ENCODE measurements at regions not wholly inside any gene's neighbourhood (a gene's known extent, or its start where the extent isn't known, plus 50 kb on each side); places are given as distances from the start of the nearest gene placed in this dataset.

DNA sequence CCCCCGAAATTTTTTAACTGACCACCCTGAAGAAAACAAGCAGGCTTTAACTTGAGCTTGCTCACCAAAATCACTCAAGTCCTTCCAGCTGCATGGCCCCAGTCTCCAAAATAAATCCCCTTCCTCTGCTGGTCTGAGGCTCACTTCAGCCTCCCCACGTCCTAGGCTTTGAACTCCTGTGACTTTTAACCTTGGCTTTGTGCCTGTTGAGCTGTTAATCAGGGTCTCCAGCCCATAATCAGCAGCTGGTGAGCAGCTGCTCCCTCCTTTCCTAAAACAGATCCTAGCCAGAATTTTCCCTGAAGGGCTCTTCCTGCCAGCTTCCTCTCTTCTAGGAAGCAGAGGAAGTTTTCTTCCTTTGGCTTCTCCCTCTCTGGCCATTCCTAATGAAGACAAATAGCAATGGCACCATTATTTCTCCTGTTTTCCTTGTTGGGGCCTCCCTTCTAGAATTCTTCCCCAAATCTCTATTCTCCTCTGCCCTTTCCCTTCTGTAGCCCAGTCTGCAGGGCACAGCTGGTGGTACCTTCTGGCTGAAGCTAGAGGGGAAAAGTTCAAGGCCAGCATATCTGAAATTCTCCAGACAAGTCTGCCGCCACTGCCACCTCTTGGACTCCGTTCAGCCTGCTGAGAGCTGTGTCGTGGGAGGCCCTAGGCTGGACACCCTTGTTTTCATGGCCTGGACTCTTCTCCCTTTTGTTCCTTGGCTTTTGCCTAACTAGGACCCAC, 152.1 kb downstream of the NOC3L start:
- Histone ChIP-seq H3K4me1 (peaks cover 0 to 13% (median 3%) of the 10 kb centered on the region in 3 donors), H3K27me3 (no peaks in the 10 kb centered on the region), H3K4me3 (no peak overlapping the region), H3K27ac (no peak overlapping the region), H3K36me3 (no peaks in the 10 kb centered on the region), H3K9me3 (no peaks in the 10 kb centered on the region)
- intact Hi-C loops (cut with DNase I): no loop called here
- no peak for DNase-seq
- no peak for TF ChIP-seq POLR2A (IDR thresholded peaks at IDR 0.05)
- TF ChIP-seq, protein P1, sequence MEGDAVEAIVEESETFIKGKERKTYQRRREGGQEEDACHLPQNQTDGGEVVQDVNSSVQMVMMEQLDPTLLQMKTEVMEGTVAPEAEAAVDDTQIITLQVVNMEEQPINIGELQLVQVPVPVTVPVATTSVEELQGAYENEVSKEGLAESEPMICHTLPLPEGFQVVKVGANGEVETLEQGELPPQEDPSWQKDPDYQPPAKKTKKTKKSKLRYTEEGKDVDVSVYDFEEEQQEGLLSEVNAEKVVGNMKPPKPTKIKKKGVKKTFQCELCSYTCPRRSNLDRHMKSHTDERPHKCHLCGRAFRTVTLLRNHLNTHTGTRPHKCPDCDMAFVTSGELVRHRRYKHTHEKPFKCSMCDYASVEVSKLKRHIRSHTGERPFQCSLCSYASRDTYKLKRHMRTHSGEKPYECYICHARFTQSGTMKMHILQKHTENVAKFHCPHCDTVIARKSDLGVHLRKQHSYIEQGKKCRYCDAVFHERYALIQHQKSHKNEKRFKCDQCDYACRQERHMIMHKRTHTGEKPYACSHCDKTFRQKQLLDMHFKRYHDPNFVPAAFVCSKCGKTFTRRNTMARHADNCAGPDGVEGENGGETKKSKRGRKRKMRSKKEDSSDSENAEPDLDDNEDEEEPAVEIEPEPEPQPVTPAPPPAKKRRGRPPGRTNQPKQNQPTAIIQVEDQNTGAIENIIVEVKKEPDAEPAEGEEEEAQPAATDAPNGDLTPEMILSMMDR (IDR thresholded peaks at IDR 0.05): no peak
- WGBS, 2 donors: 62 to 71% methylated on average over 5 of the region's 5 CpGs

DNA sequence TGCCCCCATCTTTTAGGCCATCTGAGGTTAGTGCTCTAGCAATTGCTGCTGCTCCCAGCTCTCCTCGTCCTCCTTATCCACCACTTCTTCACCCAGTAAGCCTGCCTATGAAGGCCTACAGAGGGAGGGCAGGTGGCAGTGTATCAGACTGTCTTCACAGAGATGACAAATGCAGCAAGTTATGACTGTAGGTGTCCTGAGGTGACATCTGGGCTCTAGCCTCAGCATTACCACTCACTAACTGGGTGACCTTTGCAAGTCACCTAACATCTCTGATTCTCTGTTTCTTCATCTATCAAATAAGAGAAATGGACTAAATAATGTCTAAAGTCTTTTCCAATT, 151.6 kb downstream of the NOC3L start:
- no peaks in the 10 kb centered on the region for H3K9me3 ChIP-seq
- TF ChIP-seq, protein P1 (IDR thresholded peaks at IDR 0.05): no peak
- TF ChIP-seq POLR2A (IDR thresholded peaks at IDR 0.05): no peak
- intact Hi-C loops (cut with DNase I): no loop called here
- no peaks in the 10 kb centered on the region for H3K27me3 ChIP-seq
- WGBS, 2 donors: 90 to 100% methylated on average over 1 of the region's 1 CpG
- peaks cover 0 to 13% (median 3%) of the 10 kb centered on the region in 3 donors for H3K4me1 ChIP-seq
- DNase-seq: no peak
- H3K4me3 ChIP-seq: no peak overlapping the region
- no peak overlapping the region for H3K27ac ChIP-seq
- H3K36me3 ChIP-seq: no peaks in the 10 kb centered on the region

DNA sequence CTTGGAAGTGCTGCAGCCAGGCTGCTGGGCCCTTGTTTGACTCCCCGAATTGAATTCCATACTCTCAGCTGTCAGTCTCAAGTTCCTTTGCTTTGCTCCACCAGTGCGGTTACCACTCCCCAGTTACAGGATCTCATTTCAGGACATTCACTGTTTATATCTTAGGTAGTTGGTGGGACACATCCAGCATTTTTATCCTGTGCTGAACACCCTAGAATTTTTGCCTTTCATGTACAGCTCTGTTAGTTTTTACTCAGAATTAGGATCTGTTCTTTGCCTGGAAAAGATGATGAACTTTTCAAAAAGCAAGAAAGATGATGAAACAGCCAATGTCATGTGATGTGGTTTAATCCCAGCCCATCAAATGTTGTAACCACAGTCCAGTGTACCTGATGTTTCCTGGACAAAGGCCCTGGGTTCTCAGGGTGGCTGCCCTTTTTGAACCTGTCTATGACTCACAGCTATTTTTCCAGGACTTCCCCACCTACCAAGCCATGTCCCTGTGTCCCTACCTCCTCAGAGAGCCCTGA, 149.7 kb downstream of the NOC3L start:
- Histone ChIP-seq H3K36me3 (no peaks in the 10 kb centered on the region), H3K27me3 (no peaks in the 10 kb centered on the region), H3K9me3 (no peaks in the 10 kb centered on the region), H3K4me3 (no peak overlapping the region), H3K27ac (peak overlapping the region in 3 of 4 donors; percentile 14 to 78 (median 24)), H3K4me1 (peaks cover 0 to 13% (median 3%) of the 10 kb centered on the region in 3 donors)
- WGBS, 2 donors: 79 to 80% methylated on average over 2 of the region's 2 CpGs
- no peak for DNase-seq
- intact Hi-C loops (cut with DNase I): no loop called here
- TF ChIP-seq, protein P1 (IDR thresholded peaks at IDR 0.05): no peak
- no peak for TF ChIP-seq POLR2A (IDR thresholded peaks at IDR 0.05)

DNA sequence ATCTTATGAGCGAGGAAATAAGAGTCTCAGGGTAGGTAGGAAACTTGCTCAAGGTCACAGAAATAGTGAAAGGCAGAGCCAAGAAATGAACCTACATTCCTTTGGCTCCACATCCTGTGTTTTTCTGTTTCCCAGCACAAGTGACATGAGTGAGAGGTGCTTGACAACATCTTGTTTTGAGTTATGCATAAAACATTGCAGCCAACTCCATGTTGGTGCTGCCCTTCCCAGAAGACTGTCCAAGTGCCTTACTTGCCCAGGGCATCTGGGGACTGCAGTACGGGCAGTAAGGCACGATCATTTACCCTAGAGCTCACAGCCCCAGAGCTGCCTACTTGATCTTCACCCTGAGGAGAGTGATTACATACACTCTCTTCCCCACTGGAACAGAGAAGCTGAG, 148.8 kb downstream of the NOC3L start:
- peak overlapping the region in 2 of 4 donors; percentile 2 to 40 for H3K27ac ChIP-seq
- TF ChIP-seq, protein P1 (IDR thresholded peaks at IDR 0.05): no peak
- no peak for TF ChIP-seq POLR2A (IDR thresholded peaks at IDR 0.05)
- H3K4me3 ChIP-seq: no peak overlapping the region
- intact Hi-C loops (cut with DNase I): no loop called here
- H3K9me3 ChIP-seq: no peaks in the 10 kb centered on the region
- WGBS, 2 donors: 16 to 71% methylated on average over 3 of the region's 3 CpGs
- peaks cover 0 to 13% (median 3%) of the 10 kb centered on the region in 3 donors for H3K4me1 ChIP-seq
- no peak for DNase-seq
- no peaks in the 10 kb centered on the region for H3K36me3 ChIP-seq
- H3K27me3 ChIP-seq: no peaks in the 10 kb centered on the region

DNA sequence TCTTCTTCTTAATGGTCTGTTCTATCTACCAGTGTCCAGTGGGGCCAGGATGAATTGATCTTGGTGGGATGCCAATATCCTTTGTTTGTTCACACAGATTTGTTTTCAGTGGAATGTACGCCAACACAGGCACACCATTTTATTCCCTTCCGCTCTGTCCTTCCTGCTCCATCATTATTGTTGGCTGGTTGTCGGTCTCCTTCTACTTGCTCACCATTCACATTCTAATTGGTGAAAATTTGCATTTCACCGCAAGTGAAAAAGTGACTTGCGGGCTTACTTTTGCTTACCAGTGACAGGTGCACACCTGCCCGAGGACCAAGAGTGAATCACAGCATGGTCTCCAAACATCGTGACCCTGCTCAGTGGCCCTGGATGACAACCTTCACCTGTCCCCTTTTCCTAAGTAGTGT, 148.3 kb downstream of the NOC3L start:
- Histone ChIP-seq H3K4me1 (peaks cover 0 to 13% (median 3%) of the 10 kb centered on the region in 3 donors), H3K27ac (peak overlapping the region in 2 of 4 donors; percentile 2 to 40), H3K9me3 (no peaks in the 10 kb centered on the region), H3K27me3 (no peaks in the 10 kb centered on the region), H3K4me3 (no peak overlapping the region), H3K36me3 (no peaks in the 10 kb centered on the region)
- DNase-seq: no peak
- WGBS, 2 donors: 74 to 90% methylated on average over 4 to 7 of the region's 7 CpGs
- TF ChIP-seq, protein P1 (IDR thresholded peaks at IDR 0.05): no peak
- TF ChIP-seq POLR2A (IDR thresholded peaks at IDR 0.05): no peak
- intact Hi-C loops (cut with DNase I): no loop called here
